B cell (primary cell): ENCODE measurements at regions not wholly inside any gene's neighbourhood (a gene's known extent, or its start where the extent isn't known, plus 50 kb on each side); places are given as distances from the start of the nearest gene placed in this dataset.

Experiments used
- ATAC-seq: fragments of 200-7000 bp; cut with Tn5 transposase; one replicate; pipeline ENCODE4 v1.10.0; 2021; ENCODE audit warnings: low read depth, mild to moderate bottlenecking, moderate number of reproducible peaks, moderate library complexity
- CTCF ChIA-PET: fragments of 350-600 bp; sonication (Branson Sonifier 250); formaldehyde crosslinking; loops from one replicate; lab custom pipeline; 2021; ENCODE audit warnings: antibody characterized with exemption, inconsistent platforms; lab: Charles Lee
- POLR2A ChIA-PET: fragments of 350-600 bp; sonication (Branson Sonifier 250); formaldehyde crosslinking; loops from one replicate; lab custom pipeline; 2021; ENCODE audit warnings: antibody characterized with exemption; lab: Charles Lee
- DNase-seq: peaks from one replicate; pipeline ENCODE4 v3.0.0; 2013
- H2AFZ ChIP-seq: 2 replicates; pipeline ENCODE4 v1.6.1; 2012; ENCODE audit warnings: mild to moderate bottlenecking, low read depth, low read length; ENCODE audit not compliant: insufficient read depth, poor library complexity, severe bottlenecking
- H3K27ac ChIP-seq, 2 donors: 1 replicate in 1 of 2; 2 replicates in 1 of 2; pipeline ENCODE4 v1.5.1; 2012 to 2013; ENCODE audit warnings: low read length in 2 of 2, mild to moderate bottlenecking in 2 of 2, moderate library complexity in 1 of 2
- H3K27me3 ChIP-seq, 4 experiments: fragments of 200-600 bp in 1 of 4; sonication (generic) in 1 of 4; replicated peaks in 1 of 4; 1 replicate in 2 of 4; 2 replicates in 2 of 4; pipeline versions ENCODE4 v1.6.1 to v1.7.0; 2013 to 2016; ENCODE audit warnings: low read length in 3 of 4, mild to moderate bottlenecking in 2 of 4, mixed read lengths in 1 of 4, moderate library complexity in 1 of 4; ENCODE audit not compliant: insufficient read depth in 4 of 4, control insufficient read depth in 3 of 4; ENCODE audit errors: control extremely low read depth in 1 of 4
- H3K36me3 ChIP-seq, 2 experiments: replicated peaks in 1 of 2; 1 replicate in 1 of 2; 2 replicates in 1 of 2; pipeline versions ENCODE4 v1.6.1 to v1.7.1; 2013; ENCODE audit warnings: low read length in 1 of 2; ENCODE audit not compliant: insufficient read depth in 2 of 2, control insufficient read depth in 1 of 2; ENCODE audit errors: control extremely low read depth in 1 of 2, extremely low read depth in 1 of 2
- H3K4me1 ChIP-seq, 2 donors: fragments of 200-600 bp in 1 of 2; sonication (generic) in 1 of 2; 1 replicate in 1 of 2; 2 replicates in 1 of 2; pipeline versions ENCODE4 v1.5.1 to v1.6.1; 2013 to 2017; ENCODE audit warnings: low read length in 2 of 2; ENCODE audit not compliant: control insufficient read depth in 2 of 2, insufficient read depth in 2 of 2
- H3K4me2 ChIP-seq: replicated peaks from 2 replicates; pipeline ENCODE3; 2012; ENCODE audit warnings: mild to moderate bottlenecking, low read depth, low read length; ENCODE audit not compliant: poor library complexity, severe bottlenecking
- H3K4me3 ChIP-seq, 5 experiments: fragments of 200-600 bp in 1 of 5; sonication (generic) in 1 of 5; 1 replicate in 3 of 5; 2 replicates in 2 of 5; pipeline versions ENCODE4 v1.5.1 to v1.7.0; 2011 to 2016; ENCODE audit warnings: low read length in 4 of 5, mild to moderate bottlenecking in 4 of 5, low read depth in 2 of 5, control low read depth in 1 of 5, moderate library complexity in 1 of 5; ENCODE audit not compliant: insufficient read depth in 1 of 5; ENCODE audit errors: control extremely low read depth in 1 of 5, extremely low read depth in 1 of 5
- H3K79me2 ChIP-seq: fragments of 200-600 bp; sonication (generic); one replicate; pipeline ENCODE4 v1.6.0; 2016; ENCODE audit warnings: low read length; ENCODE audit not compliant: control insufficient read depth, insufficient read depth
- H3K9ac ChIP-seq: fragments of 200-600 bp; sonication (generic); 2 replicates; pipeline ENCODE4 v1.6.1; 2017; ENCODE audit warnings: mild to moderate bottlenecking, low read length, moderate library complexity
- H3K9me3 ChIP-seq, 3 donors: one replicate each; pipeline versions ENCODE4 v1.6.1 to v1.7.1; 2013; ENCODE audit warnings: low read length in 2 of 3; ENCODE audit not compliant: control insufficient read depth in 2 of 3, insufficient read depth in 1 of 3; ENCODE audit errors: control extremely low read depth in 1 of 3
- H4K20me1 ChIP-seq: 2 replicates; pipeline ENCODE4 v1.6.0; 2012; ENCODE audit warnings: mild to moderate bottlenecking, low read length; ENCODE audit not compliant: insufficient read depth, control insufficient read depth, poor library complexity, severe bottlenecking
- H3K27ac Mint-ChIP-seq: one replicate; pipeline ENCODE4 v1.8.0; 2021; ENCODE audit warnings: mixed read lengths
- H3K27me3 Mint-ChIP-seq: one replicate; pipeline ENCODE4 v1.8.0; 2021; ENCODE audit warnings: mixed read lengths
- H3K4me1 Mint-ChIP-seq: one replicate; pipeline ENCODE4 v1.8.0; 2021; ENCODE audit warnings: mixed read lengths
- H3K4me3 Mint-ChIP-seq: one replicate; pipeline ENCODE4 v1.8.0; 2021; ENCODE audit warnings: mixed read lengths
- H3K9me3 Mint-ChIP-seq: one replicate; pipeline ENCODE4 v1.8.0; 2022; ENCODE audit warnings: mixed read lengths; ENCODE audit not compliant: insufficient read depth
- CTCF ChIP-seq: fragments of 200-600 bp; IDR thresholded peaks from one replicate; pipeline ENCODE4 v1.8.0; 2022; ENCODE audit warnings: antibody characterized with exemption, mild to moderate bottlenecking
- EZH2 ChIP-seq: IDR thresholded peaks from 2 replicates; pipeline ENCODE4 v1.6.1; 2012; ENCODE audit warnings: borderline replicate concordance, low read depth, mild to moderate bottlenecking, moderate library complexity, low read length; ENCODE audit not compliant: insufficient read depth, poor library complexity, severe bottlenecking
- WGBS: methylation state at CpG from one replicate; pipeline ENCODE4 v1.1.5; 2013; ENCODE audit warnings: missing lambda C conversion rate; ENCODE audit not compliant: insufficient coverage; 5-methylcytosine and 5-hydroxymethylcytosine counted together
- intact Hi-C: fragments of 100-400 bp; cut with micrococcal nuclease; formaldehyde crosslinking; loops from one replicate; pipeline ENCODE4 v1.10.0; 2022

- ATAC-seq (no peak), DNase-seq (no peak)
- ChIA-PET POLR2A (no interaction called here), CTCF (interaction anchor here (0.6 kb wide), 1 partner anchor 192 kb away, joined by 3 read pairs; no protein-coding TSS in a partner anchor)
- Histone ChIP-seq H3K9me3 (no peaks in the 10 kb centered on the region), H3K79me2 (no peaks in the 10 kb centered on the region), H3K9ac (no peak overlapping the region), H3K4me1 (no peaks in the 10 kb centered on the region), H3K27me3 (no peaks in the 10 kb centered on the region), H3K36me3 (no peaks in the 10 kb centered on the region), H3K4me2 (no peak overlapping the region), H4K20me1 (no peaks in the 10 kb centered on the region), H3K4me3 (no peak overlapping the region), H2AFZ (no peak overlapping the region), H3K27ac (no peak overlapping the region)
- no peak overlapping the region for H3K4me3 Mint-ChIP-seq
- H3K9me3 Mint-ChIP-seq, result no peaks in the 10 kb centered on the region
- no peak for TF ChIP-seq CTCF
- TF ChIP-seq EZH2, result no peak
- peaks cover 19% of the 10 kb centered on the region for H3K27me3 Mint-ChIP-seq
- intact Hi-C loops, result no loop called here
- no peak overlapping the region for H3K27ac Mint-ChIP-seq
- H3K4me1 Mint-ChIP-seq, result no peaks in the 10 kb centered on the region
- no CpG with 5 or more reads among the region's 1 CpG for WGBS
These were observed 152.2 kb upstream of the CDK1 start for GRCh38 chr10:60626037-60626436.

DNA sequence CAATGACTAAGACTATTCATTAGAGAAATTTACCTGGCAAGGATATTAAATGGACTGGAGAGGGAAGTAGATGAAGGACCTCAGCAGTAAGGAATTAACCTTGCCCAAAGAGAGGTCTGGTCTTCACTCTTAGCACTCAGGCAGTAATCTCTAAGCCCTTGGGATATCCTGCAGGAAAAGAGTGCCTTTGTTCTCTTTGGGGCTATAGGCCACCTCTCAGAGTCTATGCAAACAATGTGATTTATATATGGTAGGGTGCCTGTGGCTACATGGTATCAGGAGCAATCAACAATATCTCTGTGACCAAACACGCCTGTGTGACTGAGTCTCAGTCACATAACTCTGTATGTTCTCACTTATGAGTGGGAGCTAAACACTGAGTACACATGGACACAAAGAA, 154.7 kb upstream of the CDK1 start:
- H2AFZ ChIP-seq, result no peak overlapping the region
- intact Hi-C loops, result no loop called here
- no CpG with 5 or more reads among the region's 1 CpG for WGBS

More for the DNA sequence above, 154.7 kb upstream of the CDK1 start:
- no peaks in the 10 kb centered on the region for H3K4me1 Mint-ChIP-seq
- H3K4me3 Mint-ChIP-seq, result no peak overlapping the region
- Histone ChIP-seq H3K27ac (no peak overlapping the region), H3K4me3 (no peak overlapping the region), H3K36me3 (no peaks in the 10 kb centered on the region), H3K9ac (no peak overlapping the region), H3K79me2 (no peaks in the 10 kb centered on the region), H4K20me1 (no peaks in the 10 kb centered on the region), H3K4me2 (no peak overlapping the region), H3K9me3 (no peaks in the 10 kb centered on the region), H3K4me1 (no peaks in the 10 kb centered on the region), H3K27me3 (no peaks in the 10 kb centered on the region)
- ATAC-seq (no peak), DNase-seq (no peak)
- peaks cover 11% of the 10 kb centered on the region for H3K27me3 Mint-ChIP-seq
- ChIA-PET CTCF (no interaction called here), POLR2A (no interaction called here)
- TF ChIP-seq EZH2, result no peak
- no peak for TF ChIP-seq CTCF
- H3K27ac Mint-ChIP-seq, result no peak overlapping the region
- H3K9me3 Mint-ChIP-seq, result no peaks in the 10 kb centered on the region
